Right lobe of liver (tissue), 6 donors: ENCODE measurements at regions not wholly inside any gene's neighbourhood (a gene's known extent, or its start where the extent isn't known, plus 50 kb on each side); places are given as distances from the start of the nearest gene placed in this dataset.

Experiments
- ATAC-seq, 4 donors: fragments of 200-7000 bp; cut with Tn5 transposase; one replicate each; pipeline ENCODE4 v1.9.1; 2020; ENCODE audit warnings: mild to moderate bottlenecking in 4 of 4, moderate library complexity in 4 of 4
- DNase-seq, 3 donors: peaks; one replicate each; pipeline ENCODE4 v3.0.0-alpha.2; 2020
- H3K27ac ChIP-seq, 3 donors: fragments of 200-600 bp; one replicate each; pipeline ENCODE4 v1.8.0; 2022
- H3K27me3 ChIP-seq, 2 donors: fragments of 200-600 bp; one replicate each; pipeline ENCODE4 v1.8.0; 2022
- H3K36me3 ChIP-seq, 4 donors: fragments of 200-600 bp; sonication (generic) in 1 of 4; one replicate each; pipeline versions ENCODE4 v1.5.1 to v1.8.0; 2017 to 2022; ENCODE audit warnings: control low read depth in 1 of 4
- H3K4me1 ChIP-seq, 4 donors: fragments of 200-600 bp; sonication (generic) in 1 of 4; one replicate each; pipeline versions ENCODE4 v1.5.1 to v1.8.0; 2017 to 2022; ENCODE audit warnings: control low read depth in 1 of 4
- H3K4me3 ChIP-seq, 3 donors: fragments of 200-600 bp; one replicate each; pipeline ENCODE4 v1.8.0; 2022
- H3K9me3 ChIP-seq, 4 donors: fragments of 200-600 bp; sonication (generic) in 1 of 4; one replicate each; pipeline versions ENCODE4 v1.5.1 to v1.8.0; 2017 to 2022; ENCODE audit warnings: control low read depth in 1 of 4
- POLR2A ChIP-seq: fragments of 450-650 bp; IDR thresholded peaks from one replicate; pipeline ENCODE4 v1.6.1; 2017; ENCODE audit warnings: antibody characterized with exemption, mild to moderate bottlenecking
- WGBS: methylation state at CpG from one replicate; pipeline ENCODE4 v1.1.6; 2018; ENCODE audit warnings: low coverage, low lambda C conversion rate; ENCODE audit not compliant: insufficient coverage; ENCODE audit errors: missing lambda C conversion rate; 5-methylcytosine and 5-hydroxymethylcytosine counted together
- intact Hi-C, 2 donors: fragments of 100-400 bp; cut with DNase I; formaldehyde crosslinking; loops; one replicate each; pipeline versions ENCODE4 v1.11.2 to v1.14.1; 2022
- TF ChIP-seq, protein P1 (sequence below), 4 donors: fragments of 200-600 bp in 3 of 4; fragments of 450-650 bp in 1 of 4; IDR thresholded peaks; one replicate each; pipeline versions ENCODE4 v1.5.1 to v1.8.0; 2016 to 2022; ENCODE audit warnings: antibody characterized with exemption in 4 of 4, mild to moderate bottlenecking in 2 of 4
- donor health status: DM: no; HTN: yes; CAD: no.
- donor health status: DM: no; HTN: no; CAD: no.
- donor health status: DM: no; HTN: no; CAD: no.
- donor health status: DM: no; HTN: yes; CAD: no.
- donor health status: DM: no; HTN: yes; CAD: no.

DNA sequence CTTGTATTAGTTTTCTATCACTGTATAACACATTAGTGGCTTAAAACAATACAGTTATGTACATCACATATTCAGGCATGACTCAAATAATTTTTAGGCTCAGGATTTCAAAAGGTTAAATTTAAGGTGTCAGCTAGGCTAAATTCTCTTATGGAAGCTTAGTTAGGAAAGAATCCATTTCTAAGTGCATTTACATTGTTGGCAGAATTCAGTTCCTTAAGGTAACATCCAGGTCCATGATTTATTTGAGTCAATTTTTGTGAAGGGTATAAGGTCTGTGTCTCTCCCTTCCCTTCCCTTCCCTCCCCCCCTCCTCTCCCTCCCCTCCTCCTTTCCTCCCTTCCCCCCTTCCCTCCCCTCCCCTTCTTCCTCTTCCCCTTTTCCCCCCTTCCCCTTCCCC, 399.0 kb upstream of the CNTN5 start:
- H3K27me3 ChIP-seq = no peaks in the 10 kb centered on the region
- no peak for DNase-seq
- H3K9me3 ChIP-seq = no peaks in the 10 kb centered on the region
- no peak for ATAC-seq
- TF ChIP-seq POLR2A = no peak
- TF ChIP-seq, protein P1, sequence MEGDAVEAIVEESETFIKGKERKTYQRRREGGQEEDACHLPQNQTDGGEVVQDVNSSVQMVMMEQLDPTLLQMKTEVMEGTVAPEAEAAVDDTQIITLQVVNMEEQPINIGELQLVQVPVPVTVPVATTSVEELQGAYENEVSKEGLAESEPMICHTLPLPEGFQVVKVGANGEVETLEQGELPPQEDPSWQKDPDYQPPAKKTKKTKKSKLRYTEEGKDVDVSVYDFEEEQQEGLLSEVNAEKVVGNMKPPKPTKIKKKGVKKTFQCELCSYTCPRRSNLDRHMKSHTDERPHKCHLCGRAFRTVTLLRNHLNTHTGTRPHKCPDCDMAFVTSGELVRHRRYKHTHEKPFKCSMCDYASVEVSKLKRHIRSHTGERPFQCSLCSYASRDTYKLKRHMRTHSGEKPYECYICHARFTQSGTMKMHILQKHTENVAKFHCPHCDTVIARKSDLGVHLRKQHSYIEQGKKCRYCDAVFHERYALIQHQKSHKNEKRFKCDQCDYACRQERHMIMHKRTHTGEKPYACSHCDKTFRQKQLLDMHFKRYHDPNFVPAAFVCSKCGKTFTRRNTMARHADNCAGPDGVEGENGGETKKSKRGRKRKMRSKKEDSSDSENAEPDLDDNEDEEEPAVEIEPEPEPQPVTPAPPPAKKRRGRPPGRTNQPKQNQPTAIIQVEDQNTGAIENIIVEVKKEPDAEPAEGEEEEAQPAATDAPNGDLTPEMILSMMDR (IDR thresholded peaks at IDR 0.05) = no peak
- H3K36me3 ChIP-seq = no peaks in the 10 kb centered on the region
- no peaks in the 10 kb centered on the region for H3K4me1 ChIP-seq
- intact Hi-C loops = no loop called here
- no peak overlapping the region for H3K4me3 ChIP-seq
- no peak overlapping the region for H3K27ac ChIP-seq

DNA sequence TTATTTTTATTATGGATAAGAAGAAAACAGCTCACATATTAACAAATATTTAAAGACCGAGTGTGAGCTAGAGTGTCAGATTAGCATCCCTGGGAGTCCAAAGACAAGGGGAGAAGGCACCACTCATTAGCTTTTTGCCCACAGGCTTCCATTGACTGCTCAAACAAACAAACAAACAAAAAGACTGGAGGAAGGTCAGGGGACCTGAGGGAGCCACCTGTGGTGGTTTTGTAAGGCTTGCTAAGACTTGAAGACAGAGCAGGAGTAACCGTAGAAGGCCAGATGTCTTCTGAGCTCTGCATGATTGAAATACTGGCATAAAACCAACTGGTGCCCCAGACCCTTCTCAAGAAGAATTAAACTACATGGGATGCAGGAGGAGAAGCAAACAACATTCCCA, 395.2 kb upstream of the CNTN5 start:
- TF ChIP-seq POLR2A = no peak
- TF ChIP-seq, protein P1 (IDR thresholded peaks at IDR 0.05) = no peak

DNA sequence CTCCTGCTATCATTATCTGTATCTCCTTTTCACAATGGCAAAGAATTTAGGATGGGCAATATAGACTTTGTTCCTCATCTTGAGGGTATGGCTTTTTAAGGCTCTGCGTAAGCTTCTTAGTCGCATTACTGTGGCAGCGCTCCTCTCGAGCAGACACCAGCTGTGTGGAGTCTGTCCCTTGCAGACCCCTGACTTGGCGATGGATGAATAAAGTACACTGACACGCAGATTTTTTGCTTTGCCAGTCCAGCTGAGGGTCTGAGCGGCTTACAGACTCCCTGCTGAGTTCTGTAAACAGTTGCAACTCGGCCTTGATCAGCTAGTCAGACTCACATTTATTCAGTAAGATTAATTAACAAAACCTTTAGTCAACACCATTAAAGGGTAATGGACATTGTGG, 390.0 kb upstream of the CNTN5 start:
- DNase-seq = no peak
- no peaks in the 10 kb centered on the region for H3K36me3 ChIP-seq
- H3K4me1 ChIP-seq = no peaks in the 10 kb centered on the region
- H3K9me3 ChIP-seq = no peaks in the 10 kb centered on the region
- no peak overlapping the region for H3K27ac ChIP-seq
- ATAC-seq = no peak
- intact Hi-C loops = no loop called here
- WGBS = 57% methylated on average over 8 of the region's 8 CpGs
- no peak for TF ChIP-seq POLR2A
- TF ChIP-seq, protein P1 (IDR thresholded peaks at IDR 0.05) = no peak
- no peak overlapping the region for H3K4me3 ChIP-seq
- H3K27me3 ChIP-seq = no peaks in the 10 kb centered on the region

More for the DNA sequence above, 395.2 kb upstream of the CNTN5 start:
- H3K4me1 ChIP-seq = no peaks in the 10 kb centered on the region
- no peaks in the 10 kb centered on the region for H3K36me3 ChIP-seq
- H3K4me3 ChIP-seq = no peak overlapping the region
- H3K9me3 ChIP-seq = no peaks in the 10 kb centered on the region
- no peak for ATAC-seq
- H3K27me3 ChIP-seq = no peaks in the 10 kb centered on the region
- intact Hi-C loops = no loop called here
- no peak for DNase-seq
- no peak overlapping the region for H3K27ac ChIP-seq
- WGBS = 47% methylated on average over 2 of the region's 2 CpGs

DNA sequence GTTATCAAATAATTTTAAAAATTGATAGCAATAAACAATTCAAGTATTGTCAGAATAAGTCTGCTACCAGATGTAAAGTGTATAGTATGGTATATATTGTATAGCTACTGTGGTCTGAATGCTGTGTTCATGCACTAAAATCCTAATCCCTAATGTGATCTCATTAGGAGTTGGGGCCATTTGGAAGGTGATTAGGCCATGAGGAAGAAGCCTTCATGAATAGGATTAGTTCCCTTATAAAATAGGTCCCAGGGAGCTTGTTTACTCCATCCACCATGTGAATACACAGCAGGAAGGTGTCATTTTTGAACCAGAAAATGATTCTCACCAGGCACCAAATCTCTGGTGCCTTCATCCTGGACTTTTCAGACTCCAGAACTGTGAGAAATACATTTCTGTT, 363.0 kb upstream of the CNTN5 start:
- Histone ChIP-seq H3K9me3 (no peaks in the 10 kb centered on the region), H3K4me3 (no peak overlapping the region), H3K27ac (no peak overlapping the region), H3K36me3 (no peaks in the 10 kb centered on the region), H3K4me1 (no peaks in the 10 kb centered on the region), H3K27me3 (no peaks in the 10 kb centered on the region)
- ATAC-seq = no peak
- intact Hi-C loops = no loop called here
- no peak for TF ChIP-seq POLR2A
- TF ChIP-seq, protein P1 (IDR thresholded peaks at IDR 0.05) = no peak
- no peak for DNase-seq

DNA sequence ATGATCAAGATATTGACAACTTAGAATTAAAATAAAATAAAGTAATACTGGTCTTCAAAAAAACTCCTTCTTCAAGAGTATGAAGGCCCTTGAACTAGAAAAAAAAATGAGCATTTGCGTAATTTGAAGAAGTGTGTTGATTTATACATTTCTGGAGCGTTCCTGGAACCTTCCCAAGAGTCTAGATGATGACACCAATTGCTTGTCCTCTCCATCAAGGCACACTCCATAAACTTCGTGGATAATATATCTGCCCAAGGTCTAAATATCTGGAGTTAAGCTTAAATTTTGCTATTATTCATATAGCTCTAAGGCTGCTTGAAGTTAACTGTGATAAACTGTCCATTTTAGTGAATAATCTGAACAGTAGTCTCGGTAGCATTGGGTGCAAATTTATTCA, 361.3 kb upstream of the CNTN5 start:
- Histone ChIP-seq H3K36me3 (no peaks in the 10 kb centered on the region), H3K27me3 (no peaks in the 10 kb centered on the region), H3K4me1 (no peaks in the 10 kb centered on the region), H3K27ac (no peak overlapping the region), H3K9me3 (no peaks in the 10 kb centered on the region), H3K4me3 (no peak overlapping the region)
- 34% methylated on average over 4 of the region's 4 CpGs for WGBS
- ATAC-seq = no peak
- TF ChIP-seq, protein P1 (IDR thresholded peaks at IDR 0.05) = no peak
- TF ChIP-seq POLR2A = no peak
- no peak for DNase-seq
- intact Hi-C loops = no loop called here
